H1 (cell line): ENCODE measurements at regions not wholly inside any gene's neighbourhood (a gene's known extent, or its start where the extent isn't known, plus 50 kb on each side); places are given as distances from the start of the nearest gene placed in this dataset.

Experiments
- CTCF ChIA-PET: fragments of 300-600 bp; sonication (Branson Sonifier 250); formaldehyde crosslinking; loops from one replicate; lab custom pipeline; 2021; ENCODE audit not compliant: partially characterized antibody; lab: Charles Lee
- POLR2A ChIA-PET: fragments of 300-600 bp; sonication (Branson Sonifier 250); formaldehyde crosslinking; loops from one replicate; lab custom pipeline; 2021; ENCODE audit warnings: inconsistent platforms; ENCODE audit not compliant: partially characterized antibody; lab: Charles Lee
- DNase-seq, 2 experiments: peaks; one replicate each; pipeline versions ENCODE4 v3.0.0 to v3.0.0-alpha.2; 2010 to 2022; ENCODE audit warnings: low spot score in 2 of 2, low read depth in 1 of 2, mixed read lengths in 1 of 2
- FAIRE-seq: peaks from 2 replicates; lab custom pipeline; 2011; peaks lifted over from hg19 to GRCh38; lab: Jason Lieb, UNC
- H2AFZ ChIP-seq: 2 replicates; pipeline ENCODE4 v1.8.1; 2012; ENCODE audit warnings: low read length, inconsistent platforms
- H2AK5ac ChIP-seq: 2 replicates; pipeline ENCODE4 v1.6.1; 2013; ENCODE audit warnings: low read depth, low read length
- H2BK120ac ChIP-seq: replicated peaks from 2 replicates; pipeline ENCODE3; 2013; ENCODE audit warnings: low read depth, low read length, inconsistent platforms
- H2BK12ac ChIP-seq: 2 replicates; pipeline ENCODE4 v1.6.1; 2013; ENCODE audit warnings: low read depth, low read length
- H2BK15ac ChIP-seq: 2 replicates; pipeline ENCODE4 v1.6.1; 2013; ENCODE audit warnings: low read length
- H2BK20ac ChIP-seq: 2 replicates; pipeline ENCODE4 v1.6.1; 2013; ENCODE audit warnings: low read length
- H2BK5ac ChIP-seq: 2 replicates; pipeline ENCODE4 v1.6.1; 2013; ENCODE audit warnings: low read depth, low read length
- H3K14ac ChIP-seq: 2 replicates; pipeline ENCODE4 v1.6.1; 2013; ENCODE audit warnings: inconsistent platforms; ENCODE audit not compliant: insufficient read length
- H3K18ac ChIP-seq: 2 replicates; pipeline ENCODE4 v1.6.1; 2013; ENCODE audit warnings: low read length; ENCODE audit errors: extremely low read depth
- H3K23ac ChIP-seq: 2 replicates; pipeline ENCODE4 v1.6.1; 2013; ENCODE audit warnings: inconsistent platforms; ENCODE audit not compliant: insufficient read length
- H3K23me2 ChIP-seq: 2 replicates; pipeline ENCODE4 v1.6.1; 2013; ENCODE audit warnings: low read depth, low read length
- H3K27ac ChIP-seq: 2 replicates; pipeline ENCODE4 v1.6.1; 2011; ENCODE audit warnings: low read depth, low read length, inconsistent platforms
- H3K27me3 ChIP-seq, 4 experiments: replicated peaks in 1 of 4; 1 replicate in 1 of 4; 2 replicates in 3 of 4; pipeline versions ENCODE4 v1.6.1 to v1.8.1; 2011 to 2013; ENCODE audit warnings: low read length in 3 of 4, mild to moderate bottlenecking in 3 of 4, inconsistent platforms in 2 of 4, mixed read lengths in 2 of 4, moderate library complexity in 1 of 4; ENCODE audit not compliant: control insufficient read depth in 3 of 4, insufficient read depth in 3 of 4; ENCODE audit errors: extremely low read depth in 1 of 4
- H3K36me3 ChIP-seq, 4 experiments: 2 replicates each; pipeline versions ENCODE4 v1.6.1 to v1.8.1; 2011 to 2013; ENCODE audit warnings: mild to moderate bottlenecking in 4 of 4, low read length in 3 of 4, moderate library complexity in 2 of 4, control low read depth in 1 of 4, inconsistent platforms in 1 of 4; ENCODE audit not compliant: insufficient read depth in 4 of 4, control insufficient read depth in 2 of 4
- H3K4ac ChIP-seq: replicated peaks from 2 replicates; pipeline ENCODE3; 2013; ENCODE audit warnings: low read length, low read depth, mixed read lengths, inconsistent platforms; ENCODE audit not compliant: insufficient read length
- H3K4me1 ChIP-seq, 4 experiments: replicated peaks in 1 of 4; 1 replicate in 1 of 4; 2 replicates in 3 of 4; pipeline versions ENCODE4 v1.6.1 to v1.8.1; 2011 to 2013; ENCODE audit warnings: low read length in 3 of 4, inconsistent platforms in 2 of 4, mixed read lengths in 1 of 4; ENCODE audit not compliant: insufficient read depth in 4 of 4, control insufficient read depth in 3 of 4
- H3K4me2 ChIP-seq, 2 experiments: 2 replicates each; pipeline versions ENCODE4 v1.6.1 to v1.8.1; 2011 to 2013; ENCODE audit warnings: low read depth in 2 of 2, low read length in 2 of 2, control low read depth in 1 of 2, inconsistent platforms in 1 of 2, mild to moderate bottlenecking in 1 of 2; ENCODE audit not compliant: insufficient read depth in 1 of 2
- H3K4me3 ChIP-seq, 4 experiments: fragments of 200-600, 300-600 bp in 1 of 4; sonication (generic), shearing (Covaris generic), sonication (Bioruptor Twin) in 1 of 4; 2 replicates each; pipeline versions ENCODE4 v1.5.1 to v1.8.1; 2011 to 2016; ENCODE audit warnings: low read length in 4 of 4, low read depth in 3 of 4, control low read depth in 2 of 4, inconsistent platforms in 2 of 4, mild to moderate bottlenecking in 2 of 4, mixed read lengths in 1 of 4, moderate library complexity in 1 of 4; ENCODE audit not compliant: insufficient read depth in 2 of 4; ENCODE audit errors: extremely low read depth in 1 of 4
- H3K56ac ChIP-seq: replicated peaks from 2 replicates; pipeline ENCODE3; 2013; ENCODE audit warnings: low read depth, mild to moderate bottlenecking, mixed read lengths, low read length, inconsistent platforms; ENCODE audit not compliant: insufficient read length
- H3K79me1 ChIP-seq: 2 replicates; pipeline ENCODE4 v1.6.1; 2013; ENCODE audit warnings: low read depth, low read length, control low read depth
- H3K79me2 ChIP-seq, 2 experiments: 2 replicates each; pipeline versions ENCODE4 v1.6.1 to v1.8.1; 2012 to 2013; ENCODE audit warnings: low read length in 2 of 2, mild to moderate bottlenecking in 2 of 2, inconsistent platforms in 1 of 2; ENCODE audit not compliant: insufficient read depth in 2 of 2, control insufficient read depth in 1 of 2
- H3K9ac ChIP-seq, 4 experiments: replicated peaks in 1 of 4; 1 replicate in 1 of 4; 2 replicates in 3 of 4; pipeline versions ENCODE4 v1.6.1 to v1.8.1; 2011 to 2013; ENCODE audit warnings: low read depth in 3 of 4, low read length in 3 of 4, control low read depth in 2 of 4, mild to moderate bottlenecking in 2 of 4, moderate library complexity in 2 of 4, inconsistent platforms in 1 of 4; ENCODE audit errors: extremely low read depth in 1 of 4
- H3K9me3 ChIP-seq, 2 experiments: 2 replicates each; pipeline versions ENCODE4 v1.6.1 to v1.8.1; 2012 to 2013; ENCODE audit warnings: mild to moderate bottlenecking in 2 of 2, moderate library complexity in 2 of 2, control low read depth in 1 of 2, inconsistent platforms in 1 of 2, low read depth in 1 of 2, low read length in 1 of 2, mixed read lengths in 1 of 2; ENCODE audit not compliant: insufficient read depth in 2 of 2
- H4K20me1 ChIP-seq, 2 experiments: replicated peaks in 1 of 2; 2 replicates each; pipeline versions ENCODE3 to v1.8.1; 2011 to 2013; ENCODE audit warnings: inconsistent platforms in 2 of 2, low read length in 2 of 2, mild to moderate bottlenecking in 1 of 2; ENCODE audit not compliant: insufficient read depth in 2 of 2, control insufficient read depth in 1 of 2
- H4K5ac ChIP-seq: 2 replicates; pipeline ENCODE4 v1.6.1; 2013; ENCODE audit warnings: low read length, low read depth, mixed read lengths, inconsistent platforms; ENCODE audit not compliant: insufficient read length
- H4K8ac ChIP-seq: 2 replicates; pipeline ENCODE4 v1.8.0; 2013; ENCODE audit warnings: mild to moderate bottlenecking, moderate library complexity, low read length, inconsistent platforms; ENCODE audit not compliant: insufficient read depth; ENCODE audit errors: extremely low read depth
- H4K91ac ChIP-seq: replicated peaks from 2 replicates; pipeline ENCODE3; 2013; ENCODE audit warnings: low read length, mixed read lengths, inconsistent platforms; ENCODE audit not compliant: insufficient read length
- BCL11A ChIP-seq, 2 experiments: IDR thresholded peaks; one replicate each; pipeline ENCODE4 v1.6.1; 2011; ENCODE audit warnings: low read depth in 2 of 2, low read length in 2 of 2, mild to moderate bottlenecking in 2 of 2
- HDAC2 ChIP-seq, 2 experiments: fragments of 300-600 bp in 1 of 2; sonication (generic) in 1 of 2; IDR thresholded peaks; 2 replicates each; pipeline ENCODE4 v1.6.1; 2011 to 2012; ENCODE audit warnings: low read depth in 2 of 2, low read length in 2 of 2, mild to moderate bottlenecking in 2 of 2, moderate library complexity in 2 of 2, borderline replicate concordance in 1 of 2, inconsistent platforms in 1 of 2
- RNF2 ChIP-seq: fragments of 200-900, 300-1000 bp; sonication (generic); IDR thresholded peaks from 2 replicates; pipeline ENCODE4 v1.7.1; 2016; ENCODE audit warnings: borderline replicate concordance, low read depth, mild to moderate bottlenecking, antibody characterized with exemption, low read length; ENCODE audit not compliant: poor library complexity, severe bottlenecking; ENCODE audit errors: missing control alignments
- SAP30 ChIP-seq: fragments of 300-600 bp; sonication (generic); IDR thresholded peaks from 2 replicates; pipeline ENCODE4 v1.7.1; 2012; ENCODE audit warnings: low read length, moderate library complexity, mild to moderate bottlenecking, inconsistent platforms; ENCODE audit not compliant: insufficient read depth, insufficient replicate concordance
- SIN3A ChIP-seq, 2 experiments: IDR thresholded peaks in 1 of 2; conservative IDR thresholded peaks in 1 of 2; 2 replicates each; pipeline ENCODE4 v1.6.1; 2011 to 2012; ENCODE audit warnings: low read length in 2 of 2, improper control_type of control experiment in 1 of 2, low read depth in 1 of 2, mild to moderate bottlenecking in 1 of 2
- WGBS, 2 experiments: shearing (Covaris generic) in 1 of 2; methylation state at CpG; one replicate each; pipeline versions ENCODE4 v1.1.6 to v1.1.7; 2013 to 2015; ENCODE audit warnings: low lambda C conversion rate in 2 of 2, mixed read lengths in 2 of 2, inconsistent platforms in 1 of 2, low coverage in 1 of 2, missing lambda C conversion rate in 1 of 2; ENCODE audit not compliant: insufficient replicate concordance in 2 of 2, insufficient coverage in 1 of 2, insufficient read length in 1 of 2; ENCODE audit errors: extremely low coverage in 1 of 2, missing lambda C conversion rate in 1 of 2; 5-methylcytosine and 5-hydroxymethylcytosine counted together
- TF ChIP-seq, protein P1 (sequence below): IDR thresholded peaks from 2 replicates; pipeline ENCODE4 v1.6.1; 2011; ENCODE audit warnings: low read length, improper control_type of control experiment

GRCh38 chr18:78787751-78788150 lies 191.9 kb upstream of the SALL3 start:
- no peak overlapping the region for H2AK5ac ChIP-seq
- no peak overlapping the region for H3K4me3 ChIP-seq
- no peak overlapping the region for H3K18ac ChIP-seq
- H3K27me3 ChIP-seq = no peaks in the 10 kb centered on the region; a peak in 1 of 7 replicates
- H4K5ac ChIP-seq = no peak overlapping the region
- TF ChIP-seq, protein P1, sequence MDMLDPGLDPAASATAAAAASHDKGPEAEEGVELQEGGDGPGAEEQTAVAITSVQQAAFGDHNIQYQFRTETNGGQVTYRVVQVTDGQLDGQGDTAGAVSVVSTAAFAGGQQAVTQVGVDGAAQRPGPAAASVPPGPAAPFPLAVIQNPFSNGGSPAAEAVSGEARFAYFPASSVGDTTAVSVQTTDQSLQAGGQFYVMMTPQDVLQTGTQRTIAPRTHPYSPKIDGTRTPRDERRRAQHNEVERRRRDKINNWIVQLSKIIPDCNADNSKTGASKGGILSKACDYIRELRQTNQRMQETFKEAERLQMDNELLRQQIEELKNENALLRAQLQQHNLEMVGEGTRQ = no peak
- TF ChIP-seq HDAC2 (IDR thresholded peaks at IDR 0.05; ENCODE audit: borderline replicate concordance in 1 of 2, low read depth in 2 of 2, low read length in 2 of 2) = no peak
- no peak for TF ChIP-seq SAP30
- no peak for TF ChIP-seq BCL11A (IDR thresholded peaks at IDR 0.05; ENCODE audit: low read depth in 2 of 2, low read length in 2 of 2)
- no peak for TF ChIP-seq RNF2
- TF ChIP-seq SIN3A (conservative IDR thresholded peaks at IDR 0.05 in 1 of 2, IDR thresholded peaks at IDR 0.05 in 1 of 2; ENCODE audit: low read depth in 1 of 2, low read length in 2 of 2) = no peak
- TF ChIP-seq, all 59 proteins: peak for 0
- Histone ChIP-seq H4K91ac (no peak overlapping the region), H3K56ac (no peak overlapping the region), H3K4me1 (no peaks in the 10 kb centered on the region), H3K9me3 (no peaks in the 10 kb centered on the region), H3K14ac (no peak overlapping the region), H3K79me1 (no peaks in the 10 kb centered on the region), H2BK20ac (no peak overlapping the region), H4K8ac (0 out of 2 replicates have a peak overlapping the region, but pooled peaks have one; percentile 22), H3K4ac (no peak overlapping the region), H3K79me2 (no peaks in the 10 kb centered on the region), H2BK120ac (no peak overlapping the region), H3K23ac (no peak overlapping the region), H4K20me1 (no peaks in the 10 kb centered on the region), H3K36me3 (no peaks in the 10 kb centered on the region), H3K27ac (no peak overlapping the region), H2BK15ac (no peak overlapping the region), H3K23me2 (no peaks in the 10 kb centered on the region), H2BK12ac (no peak overlapping the region), H3K9ac (no peak overlapping the region), H3K4me2 (no peak overlapping the region), H2BK5ac (no peak overlapping the region), H2AFZ (no peak overlapping the region)
- POLR2A ChIA-PET = no interaction called here
- WGBS, 2 experiments = 88% methylated on average over 7 of the region's 8 CpGs; no CpG with 5 or more reads in 1 of the 2 experiments
- no peak for DNase-seq
- no peak for FAIRE-seq
- CTCF ChIA-PET = interaction anchor here (0.6 kb wide), 1 partner anchor 121 kb away, joined by 3 read pairs; no protein-coding TSS in a partner anchor
